ENCODE measurements at regions not wholly inside any gene's neighbourhood (a gene's known extent, or its start where the extent isn't known, plus 50 kb on each side); places are given as distances from the start of the nearest gene placed in this dataset.

- TF ChIP-seq CTCF (IDR thresholded peaks at IDR 0.05 in 4 of 5, conservative IDR thresholded peaks at IDR 0.05 in 1 of 5) (no peak), POLR2A (IDR thresholded peaks at IDR 0.05) (no peak)
These were observed 71.9 kb downstream of the FOXB1 start for GRCh38 chr15:60076045-60076444.
